AG10803 (cell line): ENCODE measurements at regions not wholly inside any gene's neighbourhood (a gene's known extent, or its start where the extent isn't known, plus 50 kb on each side); places are given as distances from the start of the nearest gene placed in this dataset.

ENCODE experiments used
- DNase-seq: peaks from one replicate; pipeline ENCODE4 v3.0.0; 2010; ENCODE audit warnings: low read depth
- H3K4me3 ChIP-seq: 2 replicates; pipeline ENCODE4 v1.5.1; 2011; ENCODE audit warnings: mild to moderate bottlenecking, low read length, control low read depth
- TF ChIP-seq, protein P1 (sequence below): conservative IDR thresholded peaks from 2 replicates; pipeline ENCODE4 v1.5.1; 2011; ENCODE audit warnings: mild to moderate bottlenecking, low read length, control low read depth, inconsistent platforms

- H3K4me3 ChIP-seq: no peak overlapping the region
- DNase-seq: no peak
- TF ChIP-seq, protein P1, sequence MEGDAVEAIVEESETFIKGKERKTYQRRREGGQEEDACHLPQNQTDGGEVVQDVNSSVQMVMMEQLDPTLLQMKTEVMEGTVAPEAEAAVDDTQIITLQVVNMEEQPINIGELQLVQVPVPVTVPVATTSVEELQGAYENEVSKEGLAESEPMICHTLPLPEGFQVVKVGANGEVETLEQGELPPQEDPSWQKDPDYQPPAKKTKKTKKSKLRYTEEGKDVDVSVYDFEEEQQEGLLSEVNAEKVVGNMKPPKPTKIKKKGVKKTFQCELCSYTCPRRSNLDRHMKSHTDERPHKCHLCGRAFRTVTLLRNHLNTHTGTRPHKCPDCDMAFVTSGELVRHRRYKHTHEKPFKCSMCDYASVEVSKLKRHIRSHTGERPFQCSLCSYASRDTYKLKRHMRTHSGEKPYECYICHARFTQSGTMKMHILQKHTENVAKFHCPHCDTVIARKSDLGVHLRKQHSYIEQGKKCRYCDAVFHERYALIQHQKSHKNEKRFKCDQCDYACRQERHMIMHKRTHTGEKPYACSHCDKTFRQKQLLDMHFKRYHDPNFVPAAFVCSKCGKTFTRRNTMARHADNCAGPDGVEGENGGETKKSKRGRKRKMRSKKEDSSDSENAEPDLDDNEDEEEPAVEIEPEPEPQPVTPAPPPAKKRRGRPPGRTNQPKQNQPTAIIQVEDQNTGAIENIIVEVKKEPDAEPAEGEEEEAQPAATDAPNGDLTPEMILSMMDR: no peak
Observed at GRCh38 chr4:58048491-58048890, 938.3 kb upstream of the IGFBP7 start.

DNA sequence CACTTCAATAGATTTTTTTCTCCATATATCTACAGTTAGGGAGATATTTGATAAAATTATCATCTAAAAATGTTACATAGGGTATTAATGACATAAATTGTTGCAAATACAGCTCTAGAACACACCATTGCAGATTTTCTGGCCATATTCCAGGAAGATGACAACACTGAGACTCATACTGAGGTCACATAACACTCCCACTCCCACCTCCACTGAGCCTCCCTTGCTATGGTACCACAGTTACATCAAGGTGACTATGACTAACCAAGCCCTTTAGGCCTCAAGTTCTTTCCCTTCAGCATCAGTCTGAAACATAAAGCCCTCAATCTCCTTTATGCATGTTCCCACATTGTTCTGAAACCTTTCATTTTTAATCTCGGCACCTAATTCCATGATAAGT is 932.0 kb upstream of the IGFBP7 start:
- no peak for DNase-seq
- no peak overlapping the region for H3K4me3 ChIP-seq
- TF ChIP-seq, protein P1: no peak

GRCh38 chr4:57993944-57994343 is 883.8 kb upstream of the IGFBP7 start:
- DNase-seq: no peak
- H3K4me3 ChIP-seq: no peak overlapping the region
- TF ChIP-seq, protein P1: no peak

DNA sequence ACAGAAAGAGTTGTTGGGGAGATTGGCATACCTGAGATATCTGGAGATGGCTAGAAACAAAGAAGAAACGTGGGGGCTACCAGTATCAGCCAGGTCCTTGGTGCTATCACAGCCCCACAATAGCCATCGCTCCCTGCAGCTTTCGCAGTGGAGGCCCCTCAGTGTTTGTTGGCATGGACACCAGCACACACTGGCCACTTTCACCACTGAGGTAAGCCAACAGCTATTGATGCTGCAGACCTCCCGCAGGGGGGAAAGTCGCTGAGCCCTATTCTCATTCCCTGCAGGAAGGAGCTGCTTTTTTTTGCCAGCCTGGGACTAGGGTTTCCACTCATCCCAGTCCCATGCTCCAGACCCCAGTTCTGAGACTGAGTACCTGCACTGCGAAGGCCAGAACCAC is 879.2 kb upstream of the IGFBP7 start:
- TF ChIP-seq, protein P1: no peak
- no peak for DNase-seq
- no peak overlapping the region for H3K4me3 ChIP-seq

GRCh38 chr4:57985161-57985560 is 875.0 kb upstream of the IGFBP7 start:
- DNase-seq: no peak
- no peak overlapping the region for H3K4me3 ChIP-seq
- TF ChIP-seq, protein P1: no peak

DNA sequence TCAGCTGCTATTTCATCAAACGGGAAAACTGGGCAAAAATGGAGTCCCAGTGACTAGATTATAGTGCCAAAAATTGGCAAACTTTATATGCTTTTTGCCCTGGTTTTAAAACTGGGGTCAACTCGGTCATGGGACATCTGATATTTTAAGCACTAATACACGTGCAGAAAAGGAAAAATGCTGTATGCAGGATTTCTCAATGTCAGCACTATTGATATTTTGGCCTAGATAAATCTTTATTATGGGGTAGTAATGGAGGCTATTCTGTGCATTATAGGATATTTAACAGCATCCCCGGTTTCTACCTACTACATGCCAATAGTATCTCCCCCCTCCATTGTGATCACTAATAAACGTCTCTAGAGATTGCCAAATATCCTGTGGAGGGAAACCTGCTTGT is 870.9 kb upstream of the IGFBP7 start:
- no peak for DNase-seq
- TF ChIP-seq, protein P1: no peak
- H3K4me3 ChIP-seq: no peak overlapping the region

DNA sequence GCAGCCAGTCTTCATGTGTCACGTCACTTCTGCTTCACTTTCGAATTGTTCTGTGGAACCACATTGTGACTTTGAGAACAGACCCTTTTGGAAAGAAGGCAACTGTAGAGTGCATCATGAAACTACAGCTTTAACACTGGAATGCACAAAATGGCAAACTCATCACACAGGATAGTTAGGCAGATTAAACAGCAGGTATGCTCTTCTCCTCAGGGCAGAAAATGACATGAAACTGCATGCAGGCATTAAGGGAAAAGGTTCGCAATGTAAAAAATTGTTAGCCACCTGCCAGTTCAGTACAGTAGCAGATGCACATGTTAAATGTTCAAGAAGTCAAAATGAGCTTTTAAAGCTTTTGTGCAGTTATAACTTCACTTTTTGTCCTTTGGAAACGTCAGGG is 864.6 kb upstream of the IGFBP7 start:
- H3K4me3 ChIP-seq: no peak overlapping the region
- DNase-seq: no peak
- TF ChIP-seq, protein P1: no peak
